ENCODE measurements at regions not wholly inside any gene's neighbourhood (a gene's known extent, or its start where the extent isn't known, plus 50 kb on each side); places are given as distances from the start of the nearest gene placed in this dataset.

- H3K27ac ChIP-seq = no peak overlapping the region
- CTCF ChIA-PET = no interaction called here
These were observed 147.4 kb downstream of the CXCL12 start for GRCh38 chr10:44237364-44238049.

GRCh38 chr10:44235363-44235762 lies 149.5 kb downstream of the CXCL12 start:
- POLR2A ChIA-PET (ENCODE audit: low non-redundant PET) = no interaction called here
- CTCF ChIA-PET = no interaction called here
- TF ChIP-seq CTCF (conservative IDR thresholded peaks at IDR 0.05; ENCODE audit: low read depth) = no peak
- no peak for DNase-seq (ENCODE audit: low spot score)
- H3K27ac ChIP-seq = no peak overlapping the region

More at GRCh38 chr10:44237364-44238049, 147.4 kb downstream of the CXCL12 start:
- no peak for TF ChIP-seq CTCF (conservative IDR thresholded peaks at IDR 0.05; ENCODE audit: low read depth)
- POLR2A ChIA-PET (ENCODE audit: low non-redundant PET) = no interaction called here
- DNase-seq (ENCODE audit: low spot score) = no peak

- ChIA-PET POLR2A (ENCODE audit: low non-redundant PET) (no interaction called here), CTCF (no interaction called here)
- no peak for DNase-seq (ENCODE audit: low spot score)
- no peak overlapping the region for H3K27ac ChIP-seq
- no peak for TF ChIP-seq CTCF (conservative IDR thresholded peaks at IDR 0.05; ENCODE audit: low read depth)
These were observed 150.4 kb downstream of the CXCL12 start for GRCh38 chr10:44234483-44234875.

DNA sequence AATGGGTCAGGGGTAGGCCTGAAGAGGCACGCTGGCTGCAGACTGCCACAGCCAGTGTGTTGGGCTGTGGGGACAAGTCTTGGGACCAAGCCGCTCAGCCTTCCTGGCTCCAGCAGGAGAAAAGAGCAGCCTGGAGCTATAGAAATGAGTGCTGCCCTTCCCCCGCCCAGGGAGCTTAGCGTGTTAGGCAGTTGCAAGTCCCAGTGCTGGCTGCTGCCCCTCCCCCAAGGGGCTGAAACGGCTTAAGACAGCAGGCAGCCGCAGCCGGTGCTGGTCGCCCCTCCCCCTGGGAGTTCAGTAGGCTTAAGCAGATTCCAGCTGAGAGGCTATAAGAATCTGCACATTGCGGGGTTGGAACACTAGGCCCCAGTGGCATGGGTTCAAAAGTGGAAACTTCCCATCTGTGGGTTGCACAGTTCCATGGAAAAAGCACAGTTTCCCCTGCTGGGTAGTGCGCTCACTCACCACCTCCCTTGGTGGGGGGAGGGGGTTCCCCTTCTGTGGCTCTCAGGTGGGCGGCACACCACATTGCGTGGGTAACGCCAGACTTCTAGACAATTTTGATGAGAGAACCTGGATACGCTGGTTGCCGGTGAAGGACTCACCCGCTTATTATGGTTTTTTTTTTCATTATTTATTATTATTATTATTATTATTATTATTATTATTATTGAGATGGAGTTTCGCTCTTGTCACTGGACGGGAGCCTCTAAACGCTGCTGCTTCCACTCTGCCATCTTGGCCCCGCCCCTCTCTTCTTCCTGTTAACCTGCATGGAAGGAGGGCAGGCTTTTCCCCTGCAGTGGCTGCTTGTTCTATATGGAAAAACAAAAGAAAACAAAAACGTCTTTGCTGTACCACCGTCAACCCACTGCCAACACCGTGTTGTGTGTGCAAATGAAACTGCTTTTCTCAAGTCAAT lies 151.1 kb downstream of the CXCL12 start:
- TF ChIP-seq CTCF (conservative IDR thresholded peaks at IDR 0.05; ENCODE audit: low read depth) = no peak
- CTCF ChIA-PET = interaction anchor here (0.7 kb wide), 1 partner anchor 9 kb away, joined by 4 read pairs; no protein-coding TSS in a partner anchor

DNA sequence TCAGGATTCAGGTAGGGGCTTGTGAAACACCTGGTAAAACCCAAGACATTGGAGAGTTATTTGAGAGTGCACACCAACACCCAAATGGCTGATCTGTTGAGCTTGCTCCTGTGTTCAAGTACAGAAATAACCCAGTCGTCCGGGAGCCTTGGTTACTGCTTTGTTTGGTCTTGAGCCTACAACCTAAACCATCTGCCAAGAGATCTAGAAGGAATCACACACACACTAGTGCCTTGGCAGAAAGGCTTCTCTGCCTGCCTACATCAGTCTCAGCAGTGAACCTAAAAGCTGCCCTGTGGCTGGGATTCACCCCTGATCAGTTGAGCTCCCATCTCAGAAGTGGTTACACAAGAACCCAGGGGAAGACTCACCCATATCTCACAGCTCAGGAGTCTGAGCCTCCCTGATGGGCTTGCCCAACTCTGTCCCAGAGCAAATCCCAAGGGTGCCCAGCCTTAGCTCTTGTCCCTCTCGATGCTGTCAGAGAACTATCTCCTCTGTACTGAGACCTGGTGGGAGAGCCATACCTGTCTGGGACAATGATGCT lies 167.6 kb downstream of the CXCL12 start:
- no peak overlapping the region for H3K27ac ChIP-seq
- POLR2A ChIA-PET (ENCODE audit: low non-redundant PET) = no interaction called here
- DNase-seq (ENCODE audit: low spot score) = no peak
- no peak for TF ChIP-seq CTCF (conservative IDR thresholded peaks at IDR 0.05; ENCODE audit: low read depth)
- CTCF ChIA-PET = no interaction called here

More for the DNA sequence above, 151.1 kb downstream of the CXCL12 start:
- POLR2A ChIA-PET (ENCODE audit: low non-redundant PET) = no interaction called here
- DNase-seq (ENCODE audit: low spot score) = no peak
- no peak overlapping the region for H3K27ac ChIP-seq

DNA sequence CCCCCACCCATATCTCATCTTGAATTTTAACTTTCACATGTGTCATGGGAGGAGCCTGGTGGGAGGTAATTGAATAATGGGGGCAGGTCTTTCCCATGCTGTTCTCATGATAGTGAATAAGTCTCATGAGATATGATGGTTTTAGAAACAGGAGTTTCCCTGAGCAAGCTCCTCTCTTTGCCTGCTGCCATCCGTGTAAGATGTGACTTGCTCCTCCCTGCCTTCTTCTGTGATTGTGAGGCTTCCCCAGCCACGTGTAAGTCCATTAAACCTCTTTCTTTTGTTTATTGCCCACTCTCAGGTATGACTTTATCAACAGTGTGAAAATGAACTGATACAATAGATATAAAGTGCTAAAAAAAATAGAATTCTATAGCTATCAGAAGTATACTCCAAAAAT lies 168.8 kb downstream of the CXCL12 start:
- CTCF ChIA-PET = no interaction called here

More for the DNA sequence above, 168.8 kb downstream of the CXCL12 start:
- DNase-seq (ENCODE audit: low spot score) = no peak
- no peak overlapping the region for H3K27ac ChIP-seq
- POLR2A ChIA-PET (ENCODE audit: low non-redundant PET) = no interaction called here
- TF ChIP-seq CTCF (conservative IDR thresholded peaks at IDR 0.05; ENCODE audit: low read depth) = no peak
